GM18861 (cell line): ENCODE measurements at regions not wholly inside any gene's neighbourhood (a gene's known extent, or its start where the extent isn't known, plus 50 kb on each side); places are given as distances from the start of the nearest gene placed in this dataset.

Source experiments
- ATAC-seq: cut with Tn5 transposase; IDR thresholded peaks from one replicate; pipeline ENCODE4 v1.9.1; 2021; ENCODE audit not compliant: unreplicated experiment

GRCh38 chr15:96514607-96515285 is 184.2 kb downstream of the NR2F2 start:
- ATAC-seq, result no peak

DNA sequence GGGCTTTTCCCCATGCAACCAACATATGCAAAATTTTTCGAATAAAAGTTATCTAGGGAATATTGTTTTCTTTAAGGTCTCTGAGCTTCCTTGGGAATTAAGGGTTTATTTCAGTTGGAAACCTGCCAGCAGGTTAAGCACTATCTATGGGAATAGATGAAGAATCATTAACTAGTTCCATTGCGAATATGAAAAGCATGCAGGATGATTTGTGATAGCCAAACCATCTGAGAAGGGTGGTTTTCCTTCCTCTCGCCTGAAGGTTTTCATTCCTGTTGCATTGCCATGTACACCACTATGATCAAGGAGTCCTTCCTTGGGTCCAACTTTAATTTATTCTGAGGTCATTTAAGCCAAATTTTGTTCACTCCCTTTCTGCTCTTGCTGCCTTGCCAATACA is 184.9 kb downstream of the NR2F2 start:
- no peak for ATAC-seq

DNA sequence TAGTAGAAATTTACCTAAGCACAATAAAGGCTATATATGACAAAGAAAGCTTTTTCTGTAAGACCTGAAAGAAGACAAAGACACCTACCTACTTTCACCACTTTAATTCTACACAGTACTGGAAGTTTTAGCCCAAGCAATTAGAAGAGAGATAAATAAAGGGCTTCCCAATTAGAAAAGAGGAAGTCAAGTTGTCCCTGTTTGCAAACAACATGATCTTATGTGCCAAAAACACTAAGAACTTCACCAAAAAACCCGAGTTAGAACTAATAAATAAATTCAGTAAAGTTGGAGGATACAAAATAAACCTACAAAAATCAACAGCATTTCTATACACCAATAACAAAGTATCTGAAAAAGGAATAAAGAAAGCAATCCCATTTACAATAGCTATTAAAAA is 190.9 kb downstream of the NR2F2 start:
- no peak for ATAC-seq

DNA sequence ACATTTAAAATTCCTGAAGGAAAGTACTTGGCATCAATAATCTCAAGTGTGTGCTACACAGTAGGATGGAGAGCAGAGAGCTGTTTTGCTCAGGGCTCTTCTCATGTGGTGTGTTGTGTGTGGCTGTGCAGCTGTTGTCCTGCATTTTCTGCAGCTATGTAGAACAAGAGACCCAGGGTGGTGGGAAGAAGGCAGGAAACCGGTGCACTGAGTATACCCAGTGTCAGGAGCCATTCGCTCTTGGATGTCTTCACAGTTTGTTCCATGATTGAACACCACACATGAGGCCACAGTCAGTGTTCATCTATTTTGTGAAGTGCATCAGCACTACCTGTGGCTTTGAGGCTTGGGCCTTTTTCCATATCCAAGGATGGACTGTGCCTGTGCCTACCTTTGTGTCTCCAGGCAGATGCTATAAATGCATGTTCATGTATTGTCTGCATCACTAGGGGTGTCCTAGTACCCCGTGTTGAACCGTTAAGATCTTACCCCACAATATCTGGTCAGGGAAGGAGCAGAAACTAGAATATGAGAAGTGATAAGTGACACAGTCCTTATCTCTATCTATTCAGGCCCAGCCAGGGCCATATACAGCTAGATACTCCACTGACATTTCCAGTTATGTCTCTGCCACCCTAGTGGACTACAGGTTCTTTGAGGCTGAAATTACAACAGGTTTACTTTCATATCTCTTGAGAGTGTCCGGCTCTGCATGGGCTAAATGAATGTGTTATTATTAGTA is 194.3 kb downstream of the NR2F2 start:
- ATAC-seq, result no peak

- ATAC-seq, result no peak
These were observed 204.6 kb downstream of the NR2F2 start for GRCh38 chr15:96535148-96535547.

DNA sequence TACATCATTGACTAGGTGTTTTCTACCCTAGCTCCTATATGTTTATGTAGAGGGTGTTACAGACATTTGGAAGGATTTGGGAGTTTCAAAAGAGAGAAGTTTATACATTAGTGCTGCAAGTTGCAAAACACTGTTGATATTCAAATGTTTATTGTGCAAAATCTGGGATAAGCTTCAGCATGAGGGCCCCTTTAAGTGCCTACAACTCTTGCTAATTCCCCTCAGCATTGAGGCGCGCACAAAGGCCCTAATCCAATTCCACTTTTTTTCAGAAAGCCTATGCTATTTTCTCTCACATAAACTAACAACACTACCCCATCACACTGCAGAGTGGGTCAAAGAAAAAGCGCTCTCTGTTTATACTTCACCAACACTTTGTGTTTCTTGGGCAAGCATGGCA is 208.0 kb downstream of the NR2F2 start:
- ATAC-seq, result no peak

DNA sequence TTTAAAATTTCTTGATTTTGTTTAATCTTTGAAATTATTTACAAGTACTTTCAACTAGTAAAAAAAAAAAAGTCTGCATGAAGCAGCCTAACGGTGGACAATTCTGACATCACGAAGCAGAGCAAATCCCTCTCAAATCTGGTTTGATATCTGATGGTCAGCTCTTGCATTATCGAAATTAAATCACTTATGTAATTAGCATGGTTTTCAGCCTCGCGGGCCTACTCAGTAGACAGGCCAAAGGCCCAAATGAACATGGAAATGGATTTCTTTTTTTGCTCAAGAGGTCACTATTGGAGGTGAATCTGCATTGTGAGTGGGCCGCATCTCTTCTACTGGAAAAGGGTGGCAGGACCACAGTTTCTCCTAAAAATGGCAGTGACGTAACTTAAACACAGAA is 209.8 kb downstream of the NR2F2 start:
- no peak for ATAC-seq

DNA sequence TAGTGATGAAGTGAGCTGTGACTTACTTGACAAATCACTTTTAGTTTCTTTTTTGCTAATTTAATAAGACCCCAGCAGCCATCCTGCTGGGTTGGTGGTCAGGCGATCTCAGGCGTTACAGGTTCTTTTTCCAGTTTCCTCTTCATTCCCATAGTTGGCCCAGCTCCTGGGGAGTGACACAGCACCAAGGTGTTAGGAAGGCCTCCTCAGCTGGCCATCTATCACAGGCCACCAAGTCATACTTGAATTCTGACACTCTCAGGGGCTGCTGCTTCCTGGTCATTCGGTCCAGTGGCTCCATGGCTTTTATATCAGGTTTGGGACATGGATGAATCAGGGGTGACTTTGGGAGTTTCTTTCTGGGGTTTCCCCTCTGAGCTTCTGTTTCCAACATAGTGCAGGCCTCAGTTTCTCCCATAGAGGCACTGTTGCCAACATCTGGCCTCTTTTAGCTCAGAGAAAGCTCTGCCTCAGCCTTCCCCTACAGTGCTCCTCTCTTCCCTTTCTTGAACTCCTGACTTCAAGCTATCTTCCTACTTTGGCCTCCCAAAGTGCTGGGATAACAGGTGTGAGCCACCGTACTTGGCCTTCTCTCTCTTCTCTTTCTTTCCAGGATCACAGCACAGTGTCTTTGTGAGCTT is 211.8 kb downstream of the NR2F2 start:
- ATAC-seq, result no peak

DNA sequence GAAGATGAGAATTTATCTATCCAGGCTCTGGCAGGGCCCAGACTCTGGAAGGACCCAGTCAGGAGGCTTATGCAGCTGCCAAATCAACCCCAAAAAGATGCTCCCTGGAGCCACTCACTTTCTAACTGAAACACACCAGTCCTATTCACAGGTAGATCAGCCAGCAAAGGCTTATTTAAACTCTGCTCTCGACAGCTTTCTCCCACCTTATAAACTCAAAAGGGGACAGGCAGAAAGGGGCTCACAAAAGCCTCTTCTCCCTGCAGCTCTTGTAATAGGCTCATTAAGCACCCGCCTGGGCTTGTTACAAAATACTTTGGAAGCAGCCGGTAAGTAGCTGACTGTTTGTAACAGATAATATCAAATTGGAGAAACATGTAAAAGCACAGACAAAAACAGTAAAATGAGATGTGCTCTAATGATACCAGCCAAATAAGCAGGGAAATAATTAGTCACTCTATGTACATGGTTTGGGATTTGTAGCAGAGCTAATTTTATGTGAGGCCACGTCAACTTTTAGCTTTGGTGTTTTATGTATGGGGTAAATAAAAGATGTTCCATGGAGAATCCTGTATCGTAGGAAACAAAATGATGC is 213.8 kb downstream of the NR2F2 start:
- no peak for ATAC-seq

GRCh38 chr15:96549136-96549535 is 218.6 kb downstream of the NR2F2 start:
- ATAC-seq, result no peak

- no peak for ATAC-seq
These were observed 220.7 kb downstream of the NR2F2 start for GRCh38 chr15:96551196-96551595.

DNA sequence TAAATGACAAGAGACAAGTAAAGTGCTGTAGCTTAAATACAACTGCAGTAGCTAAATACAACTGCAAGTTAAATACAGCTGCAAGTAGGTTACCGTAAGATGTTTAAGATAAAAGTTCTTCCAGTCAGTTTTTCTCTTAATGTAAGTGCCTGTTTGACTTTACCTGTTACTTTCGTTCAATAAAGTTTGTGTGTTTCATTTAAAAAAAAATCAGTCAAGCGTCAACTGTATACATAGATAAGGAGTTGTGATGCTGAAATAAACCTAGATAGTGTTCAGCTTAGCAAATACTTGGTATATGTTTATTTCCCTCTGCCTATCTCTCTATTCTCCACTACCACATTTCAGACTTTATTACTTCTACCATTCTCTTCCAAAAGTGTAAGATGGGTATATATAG is 221.2 kb downstream of the NR2F2 start:
- ATAC-seq, result no peak

- ATAC-seq, result no peak
These were observed 222.5 kb downstream of the NR2F2 start for GRCh38 chr15:96553006-96553405.

DNA sequence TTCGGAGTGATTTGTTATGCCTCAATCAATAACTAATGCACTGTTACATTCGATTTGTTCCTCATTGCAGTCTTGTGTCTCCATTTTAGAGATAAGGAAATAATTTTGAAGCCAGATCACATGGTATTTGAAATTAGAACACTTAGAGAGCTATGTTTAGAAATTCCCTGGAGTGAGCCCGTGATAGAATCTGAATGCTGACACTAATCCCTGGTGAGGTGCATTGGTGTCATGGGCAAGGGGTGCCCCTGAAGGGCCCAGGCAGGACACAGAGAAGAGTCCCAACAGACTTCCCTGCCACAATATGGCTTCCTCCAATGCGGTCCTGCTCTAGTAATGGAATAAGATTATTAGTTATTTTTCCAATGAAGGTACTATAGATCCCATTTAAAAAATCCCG is 223.0 kb downstream of the NR2F2 start:
- ATAC-seq, result no peak

- no peak for ATAC-seq
These were observed 223.4 kb downstream of the NR2F2 start for GRCh38 chr15:96553931-96554330.

DNA sequence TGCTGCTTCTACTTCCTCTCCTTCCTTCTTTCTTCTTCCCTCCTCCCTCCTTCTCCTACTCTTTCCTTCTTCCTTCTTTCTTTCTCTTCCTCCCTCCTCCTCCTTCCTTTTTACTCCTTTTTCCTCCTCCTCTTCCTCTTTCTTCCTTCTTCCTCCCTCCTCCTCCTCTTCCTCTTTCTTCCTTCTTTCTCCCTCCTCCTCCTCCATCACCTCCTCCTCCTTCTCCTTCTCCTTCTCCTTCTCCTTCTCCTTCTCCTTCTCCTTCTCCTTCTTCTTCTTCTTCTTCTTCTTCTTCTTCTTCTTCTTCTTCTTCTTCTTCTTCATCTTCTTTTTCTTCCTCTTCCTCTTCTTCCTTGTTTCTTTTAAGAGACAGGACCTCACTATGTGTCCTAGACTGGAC is 224.0 kb downstream of the NR2F2 start:
- no peak for ATAC-seq

- ATAC-seq, result no peak
These were observed 228.6 kb downstream of the NR2F2 start for GRCh38 chr15:96559087-96559486.

GRCh38 chr15:96559631-96560030 is 229.1 kb downstream of the NR2F2 start:
- ATAC-seq, result no peak

GRCh38 chr15:96560246-96560895 is 229.9 kb downstream of the NR2F2 start:
- ATAC-seq, result no peak

DNA sequence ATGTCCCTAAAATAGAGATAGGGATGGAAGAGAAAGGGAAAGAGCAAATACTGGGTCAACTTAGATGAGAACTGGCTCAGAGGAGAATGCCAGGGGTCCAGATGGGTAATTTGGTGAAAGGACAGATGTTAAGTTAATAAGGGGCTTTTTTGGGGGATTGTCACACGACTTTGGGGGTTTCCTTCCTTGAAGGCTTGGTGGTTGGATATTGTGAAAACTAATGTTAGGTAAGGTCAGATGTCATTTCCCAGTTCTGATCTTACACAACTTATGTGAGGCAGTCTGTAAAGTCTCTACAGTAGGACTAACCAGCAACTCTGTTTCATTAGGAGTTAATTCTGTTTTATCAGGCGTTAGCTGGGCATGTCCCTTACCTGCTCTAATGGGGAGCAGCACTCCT is 231.1 kb downstream of the NR2F2 start:
- no peak for ATAC-seq

DNA sequence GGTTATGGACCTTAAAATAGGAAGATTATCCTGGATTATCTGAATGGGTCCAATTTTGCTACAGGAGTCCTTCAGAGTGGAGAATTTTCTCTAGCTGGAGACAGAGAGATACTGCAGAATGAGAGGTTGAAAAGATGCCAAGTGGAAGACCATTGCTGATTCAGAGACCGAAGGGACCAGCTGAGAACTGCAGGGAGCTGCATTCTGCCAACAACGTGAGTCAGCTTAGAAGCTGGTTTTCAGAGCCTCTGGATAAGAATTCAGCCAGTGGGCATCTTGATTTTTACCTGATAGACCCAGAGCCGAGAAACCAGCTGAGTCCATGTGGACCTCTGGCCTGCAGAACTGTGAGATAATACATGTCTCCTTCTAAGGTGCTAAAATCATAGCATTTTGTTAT is 234.0 kb downstream of the NR2F2 start:
- ATAC-seq, result no peak
